ENCODE measurements at regions not wholly inside any gene's neighbourhood (a gene's known extent, or its start where the extent isn't known, plus 50 kb on each side); places are given as distances from the start of the nearest gene placed in this dataset.
"Not testable (repeated sequence)": the region's sequence is repeated elsewhere in the genome, so short reads cannot be mapped to it uniquely, and the experiment has no call there.

DNA sequence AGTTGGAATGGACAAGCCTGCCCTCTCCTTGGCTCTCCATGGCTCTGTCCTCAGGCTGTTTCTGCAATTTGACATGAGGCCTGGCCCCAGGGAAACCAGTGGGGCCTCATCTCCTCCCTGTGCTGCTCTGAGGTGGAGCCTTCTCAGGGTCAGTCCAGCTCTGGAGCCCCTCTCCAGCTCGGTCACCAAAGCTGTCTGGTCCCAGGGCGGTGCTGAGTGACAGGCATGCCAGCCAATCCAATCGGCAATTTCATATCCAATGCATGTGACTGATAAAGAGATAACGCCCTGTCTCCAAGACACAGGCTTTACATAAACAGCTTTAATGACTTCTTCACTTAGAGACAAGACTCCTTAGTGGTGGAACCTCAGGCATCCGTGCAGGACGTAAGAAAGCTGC is 1379.2 kb downstream of the CDH12 start:
- not testable (repeated sequence) for TF ChIP-seq CTCF, POLR2AphosphoS5 (IDR thresholded peaks at IDR 0.05)

Measured in stomach (tissue), 4 donors.